ENCODE measurements at regions not wholly inside any gene's neighbourhood (a gene's known extent, or its start where the extent isn't known, plus 50 kb on each side); places are given as distances from the start of the nearest gene placed in this dataset.
"Not testable (repeated sequence)": the region's sequence is repeated elsewhere in the genome, so short reads cannot be mapped to it uniquely, and the experiment has no call there.

DNA sequence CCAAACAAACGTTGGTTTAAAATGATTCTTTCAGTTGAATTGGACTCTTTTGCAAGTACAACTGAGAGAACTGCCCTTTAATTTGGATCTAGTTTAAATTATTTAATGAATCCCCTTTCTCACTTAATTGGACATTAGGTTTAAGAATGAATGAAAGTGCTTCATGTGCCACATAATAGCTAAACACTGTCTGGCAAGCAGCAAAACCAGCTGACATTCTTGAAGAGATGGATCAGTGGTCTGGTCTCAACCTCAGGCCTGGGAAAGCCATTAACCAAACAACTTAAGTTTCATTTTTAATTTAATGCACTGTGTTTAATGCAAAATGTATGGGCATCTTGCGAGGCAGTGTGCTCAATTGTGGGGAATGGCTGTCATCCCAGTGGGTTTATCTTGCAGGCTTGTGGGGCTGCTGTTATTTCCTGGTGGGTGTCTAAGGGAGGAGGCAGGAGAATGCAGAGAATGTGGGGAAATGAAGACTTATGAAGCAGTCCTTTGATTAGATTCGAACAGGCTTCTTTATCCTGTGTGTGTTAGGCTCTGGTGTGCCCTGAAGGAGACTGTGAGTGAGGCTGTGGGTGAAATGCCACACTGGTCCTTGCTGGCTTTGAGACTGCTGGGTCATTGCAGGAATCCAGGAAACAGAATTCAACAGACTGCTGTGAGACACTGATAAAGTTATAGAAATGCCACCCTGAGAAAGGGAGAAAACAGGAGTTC, 144.1 kb upstream of the PELI2 start:
- no peak for DNase-seq (ENCODE audit: low read depth in 2 of 2, low spot score in 1 of 2)

DNA sequence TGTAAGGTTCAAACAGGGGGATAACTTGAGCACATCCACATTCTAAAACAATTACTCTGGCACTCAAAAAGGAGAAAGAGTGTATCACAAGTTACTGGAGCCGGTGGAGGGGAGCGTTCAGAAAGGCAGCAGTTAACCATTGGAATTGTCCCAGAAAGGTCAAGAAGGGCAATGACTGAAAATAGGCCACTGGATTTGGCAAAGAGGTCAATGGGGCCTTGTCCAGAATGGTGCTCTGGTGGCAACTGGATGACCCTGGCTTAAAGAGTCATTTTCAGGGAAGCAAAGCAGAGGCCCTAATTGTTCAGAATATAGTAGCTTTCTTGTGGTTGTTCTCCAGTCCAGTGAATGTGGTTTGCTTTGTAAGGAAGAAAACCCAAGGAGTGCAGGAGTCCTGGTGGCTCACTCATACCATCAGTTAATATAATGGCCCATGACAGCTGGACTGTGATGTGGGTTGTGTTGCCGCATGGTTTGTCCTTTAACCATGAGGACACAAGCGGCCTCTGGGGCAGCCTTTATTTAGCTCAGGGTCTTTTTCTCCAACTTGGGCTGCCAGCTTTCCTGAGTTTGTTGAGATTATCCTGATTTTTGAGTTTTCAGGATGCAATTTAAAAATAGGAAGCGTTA, 142.8 kb upstream of the PELI2 start:
- DNase-seq (ENCODE audit: low read depth in 2 of 2, low spot score in 1 of 2) = no peak

GRCh38 chr14:55976219-55976618, 142.0 kb upstream of the PELI2 start:
- DNase-seq (ENCODE audit: low read depth in 2 of 2, low spot score in 1 of 2) = no peak

GRCh38 chr14:55976655-55977054, 141.6 kb upstream of the PELI2 start:
- no peak for DNase-seq (ENCODE audit: low read depth in 2 of 2, low spot score in 1 of 2)

DNA sequence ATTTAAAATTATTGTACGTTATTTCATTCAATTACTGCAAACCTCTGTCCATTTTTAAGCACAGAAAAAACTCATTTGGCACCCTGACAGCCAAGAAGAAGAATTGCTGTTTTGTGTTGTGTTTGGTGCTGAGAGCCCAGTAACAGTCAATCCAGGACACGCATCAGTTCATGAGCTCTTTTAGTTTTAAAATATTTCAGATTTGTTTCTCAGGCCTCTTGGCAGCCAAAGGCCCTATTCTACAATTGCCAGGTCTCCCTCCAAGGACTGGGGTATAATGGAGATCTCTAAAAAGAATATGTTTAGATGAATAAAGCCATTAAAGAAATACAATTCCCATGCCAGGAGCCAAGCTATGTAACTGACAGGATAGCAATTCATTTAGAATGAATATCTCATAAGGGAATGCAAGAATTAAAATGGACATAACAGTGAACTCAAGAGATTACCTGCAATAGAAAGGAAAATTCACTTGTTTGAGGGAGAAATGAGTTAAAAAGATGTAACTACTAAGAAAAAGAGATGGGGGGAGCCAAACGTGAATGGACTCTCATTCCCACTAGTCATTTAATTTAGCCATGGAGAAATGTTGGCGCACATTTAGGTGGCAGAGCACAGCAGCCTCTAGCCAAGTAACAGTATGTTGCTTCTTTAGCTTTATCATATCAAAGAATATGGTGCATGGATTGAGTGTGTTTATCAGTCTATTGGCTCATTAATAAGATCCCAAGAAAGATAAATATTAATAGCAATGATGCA, 140.6 kb upstream of the PELI2 start:
- no peak for DNase-seq (ENCODE audit: low read depth in 2 of 2, low spot score in 1 of 2)

- no peak for DNase-seq (ENCODE audit: low read depth in 2 of 2, low spot score in 1 of 2)
Observed at GRCh38 chr14:55979096-55979495, 139.1 kb upstream of the PELI2 start.

- DNase-seq (ENCODE audit: low read depth in 2 of 2, low spot score in 1 of 2) = no peak
Observed at GRCh38 chr14:55979781-55980180, 138.4 kb upstream of the PELI2 start.

- no peak for DNase-seq (ENCODE audit: low read depth in 2 of 2, low spot score in 1 of 2)
Observed at GRCh38 chr14:55980970-55981369, 137.2 kb upstream of the PELI2 start.

DNA sequence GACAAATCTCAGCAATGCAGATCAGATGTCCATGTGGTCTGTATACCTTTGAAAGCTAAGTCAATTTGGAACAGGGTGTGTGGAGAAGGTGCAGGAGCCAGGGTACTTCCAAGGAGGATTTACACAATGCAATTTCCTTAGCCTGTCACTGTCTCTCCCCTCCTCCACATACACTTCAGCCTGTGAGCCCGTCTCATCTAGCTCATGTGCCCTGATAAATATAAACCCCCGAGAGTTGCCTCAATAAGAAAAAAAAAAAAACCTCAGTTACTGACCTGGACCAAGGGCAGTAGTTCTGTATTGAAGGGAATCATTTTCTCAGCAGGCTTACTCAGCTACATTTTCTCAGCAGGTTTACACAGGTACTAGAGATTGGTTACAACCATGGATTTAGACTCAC, 132.1 kb upstream of the PELI2 start:
- no peak for DNase-seq (ENCODE audit: low read depth in 2 of 2, low spot score in 1 of 2)

- no peak for DNase-seq (ENCODE audit: low read depth in 2 of 2, low spot score in 1 of 2)
Observed at GRCh38 chr14:56000846-56001245, 117.4 kb upstream of the PELI2 start.

GRCh38 chr14:56002342-56002741, 115.9 kb upstream of the PELI2 start:
- no peak for DNase-seq (ENCODE audit: low read depth in 2 of 2, low spot score in 1 of 2)

- DNase-seq (ENCODE audit: low read depth in 2 of 2, low spot score in 1 of 2) = no peak
Observed at GRCh38 chr14:56002876-56003625, 115.2 kb upstream of the PELI2 start.

DNA sequence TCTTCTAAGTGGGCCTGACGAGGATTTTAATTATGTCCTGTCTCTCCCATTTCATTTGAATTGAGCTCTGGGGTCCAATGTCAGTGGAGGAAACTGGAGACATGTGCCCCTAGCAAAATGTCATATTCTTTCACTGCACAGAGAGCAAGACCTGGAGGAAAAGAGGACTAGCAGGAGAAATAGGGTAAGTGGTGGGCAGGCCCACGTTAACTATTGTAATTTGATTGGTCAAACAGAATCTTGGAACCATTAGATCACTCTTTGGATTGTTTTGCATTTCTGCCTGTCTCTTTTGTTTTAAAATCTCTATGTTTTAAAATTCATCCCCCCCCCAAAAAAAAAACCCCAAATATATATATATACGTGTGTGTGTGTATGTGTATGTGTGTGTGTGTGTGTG, 113.9 kb upstream of the PELI2 start:
- no peak for DNase-seq (ENCODE audit: low read depth in 2 of 2, low spot score in 1 of 2)

- no peak for DNase-seq (ENCODE audit: low read depth in 2 of 2, low spot score in 1 of 2)
Observed at GRCh38 chr14:56004786-56005185, 113.4 kb upstream of the PELI2 start.

DNA sequence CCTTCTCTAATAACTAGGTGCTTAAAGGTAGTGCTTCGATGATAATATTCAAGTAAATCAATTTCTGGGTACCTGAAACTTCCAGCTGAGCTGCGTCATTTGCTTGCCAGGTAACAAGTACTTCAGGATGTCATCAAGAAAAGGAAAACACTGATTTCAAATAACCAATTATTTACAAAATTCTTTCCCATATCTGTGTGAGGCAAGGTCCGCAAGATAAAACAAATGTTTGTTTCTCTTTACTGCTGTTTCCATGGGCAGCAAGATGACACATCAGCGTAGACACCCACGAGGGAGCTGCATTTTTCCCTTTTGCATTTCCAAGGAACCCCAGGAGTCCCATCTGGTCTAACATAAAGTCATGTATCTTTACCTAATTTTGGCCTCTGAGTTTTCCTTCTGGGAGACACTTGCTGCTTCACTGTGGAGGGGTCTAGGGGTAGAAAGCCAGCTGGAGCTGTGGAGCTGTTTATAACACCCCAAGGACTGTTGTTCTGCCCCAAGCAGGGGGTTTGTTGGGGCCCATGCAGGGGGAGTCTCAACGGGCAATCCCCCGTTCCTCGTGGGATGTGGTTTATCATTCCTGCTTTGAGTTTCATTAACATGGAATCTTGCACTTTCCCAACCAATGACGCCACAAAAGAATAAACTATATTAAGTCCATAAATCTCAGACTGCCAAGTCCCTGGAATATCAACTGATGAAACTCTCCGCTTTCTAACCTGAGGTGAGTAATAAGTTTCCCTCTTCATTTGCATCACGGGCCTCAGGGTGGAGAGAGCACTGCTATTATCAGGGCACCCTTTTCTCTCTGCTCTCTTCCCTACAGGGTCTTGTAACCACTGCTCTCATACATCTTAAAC, 112.8 kb upstream of the PELI2 start:
- DNase-seq (ENCODE audit: low read depth in 2 of 2, low spot score in 1 of 2) = no peak

DNA sequence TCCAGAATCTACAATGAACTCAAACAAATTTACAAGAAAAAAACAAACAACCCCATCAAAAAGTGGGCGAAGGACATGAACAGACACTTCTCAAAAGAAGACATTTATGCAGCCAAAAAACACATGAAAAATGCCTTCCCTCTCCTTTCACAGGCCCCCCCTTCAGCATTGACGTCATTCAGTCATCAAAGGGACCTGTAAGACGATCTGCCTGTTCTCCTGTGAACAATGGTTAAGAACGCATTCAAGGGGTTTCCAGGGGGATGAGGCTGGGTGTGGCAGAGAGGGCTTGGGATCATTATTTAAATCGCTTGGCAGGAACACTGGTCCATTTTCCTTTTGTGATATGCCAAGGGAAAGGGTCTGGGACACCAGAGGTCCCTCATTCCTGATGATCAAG, 110.7 kb upstream of the PELI2 start:
- not testable (repeated sequence) for DNase-seq (ENCODE audit: low read depth in 2 of 2, low spot score in 1 of 2)

GRCh38 chr14:56008150-56008549, 110.1 kb upstream of the PELI2 start:
- DNase-seq (ENCODE audit: low read depth in 2 of 2, low spot score in 1 of 2) = no peak

GRCh38 chr14:56008661-56009060, 109.5 kb upstream of the PELI2 start:
- not testable (repeated sequence) for DNase-seq (ENCODE audit: low read depth in 2 of 2, low spot score in 1 of 2)

GRCh38 chr14:56023661-56024081, 94.5 kb upstream of the PELI2 start:
- no peak for DNase-seq (ENCODE audit: low read depth in 2 of 2, low spot score in 1 of 2)

GRCh38 chr14:56025191-56025590, 93.0 kb upstream of the PELI2 start:
- DNase-seq (ENCODE audit: low read depth in 2 of 2, low spot score in 1 of 2) = no peak

- DNase-seq (ENCODE audit: low read depth in 2 of 2, low spot score in 1 of 2) = no peak
Observed at GRCh38 chr14:56026506-56026905, 91.7 kb upstream of the PELI2 start.

All from stimulated activated CD8-positive, alpha-beta memory T cell treated with anti-CD3 and anti-CD28 coated beads, Interleukin-4, amount 100 ng/mL, for 4 hours (primary cell).